ENCODE measurements at regions not wholly inside any gene's neighbourhood (a gene's known extent, or its start where the extent isn't known, plus 50 kb on each side); places are given as distances from the start of the nearest gene placed in this dataset.
"Not testable (repeated sequence)": the region's sequence is repeated elsewhere in the genome, so short reads cannot be mapped to it uniquely, and the experiment has no call there.

DNA sequence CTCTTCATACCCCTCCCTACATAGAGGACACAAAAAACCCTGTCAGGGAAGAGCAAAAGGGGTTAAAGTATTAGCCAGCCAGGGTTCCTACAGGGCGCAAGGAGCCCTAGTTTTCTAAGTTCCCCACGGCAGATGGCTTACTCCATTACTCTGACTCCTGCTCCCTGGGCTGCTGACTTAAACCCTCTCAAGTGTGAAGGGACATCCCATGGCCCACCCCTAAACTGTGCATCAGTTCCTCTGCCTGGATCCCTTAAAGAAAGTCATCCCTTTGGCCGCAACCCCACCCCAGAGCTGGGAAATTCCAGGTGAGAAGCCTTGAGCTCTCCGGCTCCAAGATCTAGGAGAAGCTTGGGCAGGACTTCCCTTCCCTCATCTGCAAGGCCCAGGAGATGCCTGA lies 236.0 kb downstream of the TOMM20 start:
- in situ Hi-C loops (cut with MboI; ENCODE audit: low sequenced_read_pairs) = no loop called here

DNA sequence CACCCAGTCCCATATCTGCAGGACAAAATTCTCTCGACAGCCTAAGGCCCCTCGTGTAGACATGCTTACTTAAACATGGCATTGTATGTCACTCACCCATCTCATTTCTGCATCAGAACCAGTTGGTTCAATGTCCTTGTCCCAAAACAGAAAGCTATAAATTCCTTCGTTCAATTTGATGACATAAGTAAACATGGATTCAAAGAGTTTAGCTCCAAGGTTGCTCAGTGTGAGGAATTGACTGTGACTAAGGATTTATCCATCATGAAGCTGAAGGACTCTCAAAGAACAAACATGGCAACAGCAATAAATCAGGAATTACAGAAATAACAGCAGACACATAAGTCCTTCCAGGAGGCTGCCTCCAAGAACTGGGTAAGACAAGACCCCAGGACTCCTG lies 237.2 kb downstream of the TOMM20 start:
- in situ Hi-C loops (cut with MboI; ENCODE audit: low sequenced_read_pairs) = no loop called here

DNA sequence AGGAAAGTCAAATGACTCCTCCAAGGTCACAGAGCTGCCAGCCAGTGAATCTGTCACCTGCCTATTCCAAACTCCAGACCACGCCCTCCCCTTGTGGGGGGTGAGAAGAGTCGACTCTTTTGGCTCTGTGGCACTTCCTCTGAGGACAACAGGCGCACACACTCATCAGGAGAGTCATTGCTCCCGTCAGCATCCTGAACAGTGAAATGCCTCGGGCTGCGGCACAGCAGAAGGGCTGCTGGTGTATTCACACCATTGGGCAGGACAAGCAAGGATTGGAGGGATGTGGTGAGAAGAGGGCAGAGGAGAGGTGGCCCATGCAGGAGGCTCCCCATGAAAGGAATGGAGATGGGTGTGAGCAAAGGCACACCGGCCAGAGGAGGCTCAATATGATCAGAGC lies 239.0 kb downstream of the TOMM20 start:
- in situ Hi-C loops (cut with MboI; ENCODE audit: low sequenced_read_pairs) = no loop called here

DNA sequence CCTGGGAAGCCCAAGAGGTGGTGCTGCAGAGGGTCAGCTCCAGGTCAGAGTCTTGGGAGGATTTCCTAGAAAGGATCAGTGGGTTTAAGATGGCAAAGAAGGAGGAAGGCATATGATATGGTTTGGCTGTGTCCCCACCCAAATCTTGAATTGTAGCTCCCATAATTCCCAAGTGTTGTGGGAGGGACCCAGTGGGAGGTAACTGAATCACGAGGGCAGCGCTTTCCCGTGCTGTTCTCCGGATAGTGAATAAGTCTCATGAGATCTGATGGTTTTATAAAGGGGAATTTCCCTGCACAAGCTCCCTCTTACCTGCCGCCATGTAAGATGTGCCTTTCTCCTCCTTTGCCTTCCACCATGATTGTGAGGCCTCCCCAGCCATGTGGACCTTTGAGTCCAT lies 240.4 kb downstream of the TOMM20 start:
- in situ Hi-C loops (cut with MboI; ENCODE audit: low sequenced_read_pairs) = not testable (repeated sequence)

DNA sequence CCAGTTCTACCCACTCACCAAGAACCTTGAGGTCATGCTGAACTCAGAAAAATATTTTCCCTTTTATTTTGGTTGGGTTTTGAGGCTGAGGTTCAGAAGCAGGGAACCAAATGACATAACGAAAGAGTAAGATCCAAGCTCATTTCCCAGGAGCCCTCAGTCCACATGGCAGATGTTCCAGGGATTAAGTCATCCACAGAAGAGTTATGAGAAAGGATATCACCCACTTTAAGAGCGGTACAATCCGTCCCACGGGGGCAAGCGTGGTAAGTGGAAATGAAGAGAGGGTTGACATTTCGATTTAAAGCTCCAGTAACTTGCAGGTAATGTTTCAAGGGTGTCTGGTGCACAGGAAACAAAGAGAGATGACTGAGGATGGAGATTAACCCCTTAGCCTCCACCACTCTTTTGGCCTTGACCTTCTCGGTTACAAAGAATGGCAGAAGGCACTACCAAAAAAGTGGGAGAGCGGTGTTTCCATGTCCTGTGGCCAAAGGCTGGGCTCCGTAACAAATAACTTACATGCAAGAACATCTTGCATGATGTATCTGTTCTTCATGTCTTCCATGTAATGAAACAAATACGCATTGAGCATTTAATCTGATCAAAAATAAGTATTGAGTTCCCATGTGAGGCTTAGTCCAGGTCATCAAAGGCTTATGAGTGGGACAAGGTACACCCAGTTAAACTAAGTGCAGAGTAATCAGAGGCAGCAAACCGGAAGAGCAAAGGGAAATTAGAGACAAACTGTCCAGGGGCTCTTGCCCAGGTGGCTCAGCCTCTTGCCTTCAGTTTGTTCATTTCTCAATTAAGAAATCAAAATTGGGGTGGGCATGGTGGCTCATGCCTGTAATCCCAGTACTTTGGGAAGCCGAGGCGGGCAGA lies 241.4 kb downstream of the TOMM20 start:
- in situ Hi-C loops (cut with MboI; ENCODE audit: low sequenced_read_pairs) = no loop called here

DNA sequence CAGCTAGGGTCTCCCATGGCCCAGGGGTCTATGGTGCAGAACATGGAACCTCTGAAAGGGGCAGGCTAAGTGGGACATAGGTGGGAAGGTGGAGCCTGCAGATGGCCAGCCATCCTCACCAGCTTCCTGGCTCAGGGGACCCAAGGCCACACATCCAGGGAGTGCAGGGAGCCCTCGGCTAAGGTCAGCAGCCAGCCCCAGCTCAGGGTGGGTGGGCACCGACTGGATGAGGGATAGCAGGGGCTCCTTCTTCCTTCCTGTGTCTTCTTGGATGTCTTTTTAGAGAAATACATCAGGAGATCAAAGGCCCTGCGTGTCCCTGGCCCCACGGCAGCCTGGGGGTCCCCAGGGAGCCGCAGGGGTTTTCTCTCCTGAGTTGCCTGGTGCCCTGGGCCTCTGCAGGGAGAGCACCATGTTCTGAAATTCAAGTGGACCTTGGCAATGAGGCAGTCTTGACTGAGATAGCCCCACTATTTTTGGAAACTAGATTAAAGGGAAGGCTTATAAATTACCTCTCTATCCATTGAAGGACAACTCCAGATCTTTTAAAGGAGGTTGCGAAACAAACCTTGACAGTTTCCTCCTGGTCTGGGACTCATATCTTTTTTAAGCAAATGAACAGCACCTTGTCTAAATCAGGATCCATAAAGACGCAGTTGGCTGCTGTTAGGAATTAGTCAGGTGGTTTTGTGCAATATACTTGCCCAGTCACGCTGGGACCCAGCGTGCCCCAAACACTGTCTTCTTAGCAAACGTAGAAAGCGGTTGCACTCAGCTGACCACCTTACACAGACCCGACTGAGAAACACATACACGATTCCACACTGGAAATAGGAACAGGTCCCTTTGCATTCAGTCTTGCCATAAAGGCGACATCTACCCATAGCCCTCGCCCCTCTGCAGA lies 242.3 kb downstream of the TOMM20 start:
- in situ Hi-C loops (cut with MboI; ENCODE audit: low sequenced_read_pairs) = no loop called here

DNA sequence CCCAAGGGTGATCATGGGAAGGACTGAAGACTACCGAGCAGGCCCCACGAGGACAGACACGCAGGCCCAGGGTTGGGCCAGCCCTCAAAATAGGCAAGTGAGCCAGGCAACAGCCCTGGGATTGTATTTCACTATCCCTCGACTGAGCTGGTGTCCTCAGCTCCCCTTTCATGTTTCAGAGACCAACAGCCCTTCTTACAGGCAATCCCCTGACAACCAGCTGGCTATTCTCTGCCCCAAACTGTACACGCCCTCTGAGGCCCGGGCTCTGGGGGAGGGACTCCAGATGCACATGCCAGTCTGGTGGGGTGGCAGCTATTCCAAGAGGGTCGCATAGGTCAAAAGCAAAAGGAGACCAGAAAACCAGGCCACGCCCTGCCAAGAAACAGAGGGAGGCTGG lies 243.0 kb downstream of the TOMM20 start:
- in situ Hi-C loops (cut with MboI; ENCODE audit: low sequenced_read_pairs) = no loop called here

DNA sequence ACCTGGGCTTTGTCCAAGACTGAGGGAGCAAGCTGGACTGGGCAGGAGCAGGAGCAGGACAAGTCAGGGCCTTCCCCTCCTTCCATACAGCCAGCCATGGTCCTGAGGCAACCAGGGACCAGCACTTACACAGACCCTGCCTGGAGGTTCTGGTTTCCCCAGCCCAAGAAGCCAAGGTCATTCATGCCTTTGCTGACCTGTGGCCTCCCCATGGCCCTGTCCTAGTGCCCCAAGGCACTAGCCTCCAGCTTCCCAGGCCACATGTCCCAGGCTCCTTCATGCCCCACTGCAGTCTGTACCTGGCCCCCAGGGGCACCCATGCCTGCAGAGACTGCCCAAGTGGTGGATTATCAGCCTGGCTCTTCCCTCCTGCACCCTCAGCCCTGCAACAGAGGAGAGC lies 243.9 kb downstream of the TOMM20 start:
- in situ Hi-C loops (cut with MboI; ENCODE audit: low sequenced_read_pairs) = no loop called here

DNA sequence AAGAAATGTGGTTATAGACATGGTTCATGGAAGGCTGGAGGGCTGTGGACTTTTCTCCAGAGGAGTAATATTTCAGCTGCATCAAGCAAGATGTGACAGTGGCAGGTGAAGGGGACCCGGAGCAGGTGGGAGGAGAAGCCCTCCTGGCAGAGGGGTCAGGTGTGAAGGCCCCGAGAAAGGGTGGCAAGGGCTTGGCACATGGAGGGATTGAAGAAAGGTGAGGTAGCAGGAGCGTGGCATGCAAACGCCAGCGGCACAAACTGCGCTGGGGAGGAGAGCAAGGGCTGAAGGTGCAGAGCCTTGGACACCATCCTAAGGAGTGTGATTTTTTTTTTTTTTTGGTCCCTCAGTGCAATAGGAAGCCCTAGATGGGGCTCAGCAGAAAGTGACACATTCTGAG lies 244.6 kb downstream of the TOMM20 start:
- in situ Hi-C loops (cut with MboI; ENCODE audit: low sequenced_read_pairs) = no loop called here

DNA sequence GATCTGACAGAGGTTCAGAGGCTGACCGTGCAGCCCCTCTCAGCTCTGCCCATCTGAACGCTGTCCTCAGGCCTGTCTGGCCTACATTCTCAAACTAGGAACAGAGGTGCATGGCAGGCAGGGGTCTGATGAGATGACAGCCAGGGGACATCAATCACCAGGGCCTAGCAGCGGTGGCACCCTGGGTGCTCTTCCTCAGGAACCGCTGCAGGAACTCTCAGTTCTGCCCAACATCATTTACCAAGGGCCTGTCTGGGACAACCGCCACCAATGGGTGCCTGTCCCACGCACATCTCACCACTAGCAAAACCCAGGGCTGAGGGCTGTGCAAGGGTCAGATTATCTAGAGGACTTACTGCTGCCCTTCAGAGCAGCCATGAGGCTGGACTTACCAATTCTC lies 245.7 kb downstream of the TOMM20 start:
- in situ Hi-C loops (cut with MboI; ENCODE audit: low sequenced_read_pairs) = no loop called here

DNA sequence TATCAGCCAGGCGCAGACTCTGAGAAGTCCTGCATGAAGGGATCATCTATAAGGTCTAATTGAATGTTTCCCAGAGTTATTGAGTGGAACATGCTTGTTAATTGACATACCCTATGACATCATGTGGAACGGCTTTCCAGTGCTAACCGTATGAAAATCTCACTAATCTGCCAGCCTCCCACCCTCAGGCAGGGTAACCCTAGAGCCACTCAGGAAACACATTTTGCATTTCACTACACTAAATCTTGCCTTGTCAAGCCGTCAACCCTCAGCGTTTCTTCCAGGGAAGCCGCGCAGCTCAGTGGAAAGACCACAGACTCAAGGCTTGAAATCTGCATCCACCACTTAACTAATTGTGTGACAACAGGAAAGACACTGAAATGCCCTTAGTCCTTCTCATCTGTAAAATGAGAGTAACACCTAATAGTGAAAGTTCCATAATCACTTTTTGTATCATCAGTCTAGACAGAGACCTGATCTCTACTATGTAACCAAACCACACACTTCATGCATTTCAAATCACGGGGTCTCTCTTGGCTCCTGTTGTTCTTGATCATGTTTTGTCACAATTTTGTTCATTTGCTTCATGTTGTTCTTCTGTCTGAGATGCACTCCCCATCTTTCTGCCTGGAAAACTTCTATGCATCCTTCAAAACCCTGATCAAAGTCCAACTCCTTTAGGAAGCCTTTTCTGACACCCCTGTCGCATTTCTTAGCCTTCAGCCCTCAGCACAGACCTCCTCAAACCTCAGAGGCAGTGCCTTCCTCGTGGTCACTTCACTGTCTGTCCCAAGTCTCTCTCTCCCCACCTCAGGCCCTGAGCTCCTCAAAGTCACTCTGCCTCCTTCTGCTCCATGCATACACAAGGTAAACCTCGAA lies 246.5 kb downstream of the TOMM20 start:
- in situ Hi-C loops (cut with MboI; ENCODE audit: low sequenced_read_pairs) = no loop called here

DNA sequence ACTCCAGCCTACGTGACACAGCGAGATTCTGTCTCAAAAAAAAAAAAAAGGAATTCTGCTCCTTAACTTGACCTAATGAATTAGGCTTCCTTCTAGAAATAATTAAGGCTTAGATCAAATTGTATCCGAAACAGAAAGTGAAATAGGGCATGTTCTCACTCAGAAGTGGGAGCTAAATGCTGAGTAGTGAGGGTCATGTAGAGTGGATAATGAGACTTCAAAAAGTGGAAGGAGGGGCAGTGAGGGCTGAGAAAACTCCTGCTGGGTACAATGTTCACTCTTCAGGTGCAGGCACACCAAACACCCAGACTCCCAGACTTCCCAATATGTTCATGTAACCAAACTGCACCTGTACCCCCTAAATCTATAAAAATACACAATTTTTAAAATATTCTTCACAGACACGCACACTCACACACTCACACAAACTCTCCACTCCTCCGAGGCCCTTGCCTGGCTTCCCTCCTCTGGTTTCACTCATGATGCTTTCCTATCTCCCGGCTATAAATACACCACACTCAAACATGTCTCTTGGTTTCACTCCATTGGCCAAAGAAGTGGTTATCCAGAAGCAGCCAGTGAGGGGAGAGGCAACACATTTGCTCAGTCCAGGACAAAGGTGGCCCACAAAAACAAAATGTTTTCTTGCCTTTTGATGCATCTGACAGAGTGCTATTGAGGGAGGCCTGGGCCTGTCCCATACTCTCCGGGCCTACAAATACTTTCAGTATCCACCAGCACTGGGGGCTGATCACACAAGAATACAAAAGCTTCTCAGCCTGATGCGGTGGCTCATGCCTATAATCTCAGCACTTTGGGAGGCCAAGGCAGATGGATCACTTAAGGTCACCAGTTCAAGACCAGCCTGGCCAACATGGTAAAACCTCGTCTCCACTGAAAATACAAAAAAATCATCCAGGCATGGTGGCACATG lies 249.2 kb downstream of the TOMM20 start:
- in situ Hi-C loops (cut with MboI; ENCODE audit: low sequenced_read_pairs) = no loop called here

DNA sequence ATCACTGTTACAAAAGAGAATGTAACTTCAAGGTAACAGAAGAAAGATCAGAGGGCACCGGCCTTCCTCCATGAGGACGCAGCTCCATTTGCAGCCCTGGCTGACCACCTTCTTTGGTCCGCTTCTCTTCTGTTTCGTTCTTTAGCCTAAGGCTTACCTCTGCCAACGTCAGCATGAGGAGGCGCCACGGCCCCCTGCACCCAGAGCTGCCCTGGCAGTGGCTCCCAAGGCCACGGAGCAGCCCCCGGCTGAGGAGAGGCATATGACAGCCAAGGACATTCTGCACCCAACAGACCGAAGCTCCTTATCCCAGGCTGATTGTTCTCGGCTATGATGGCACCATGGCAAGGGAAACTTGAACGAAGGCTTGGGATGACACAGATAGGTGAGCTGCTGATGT lies 250.3 kb downstream of the TOMM20 start:
- in situ Hi-C loops (cut with MboI; ENCODE audit: low sequenced_read_pairs) = no loop called here

DNA sequence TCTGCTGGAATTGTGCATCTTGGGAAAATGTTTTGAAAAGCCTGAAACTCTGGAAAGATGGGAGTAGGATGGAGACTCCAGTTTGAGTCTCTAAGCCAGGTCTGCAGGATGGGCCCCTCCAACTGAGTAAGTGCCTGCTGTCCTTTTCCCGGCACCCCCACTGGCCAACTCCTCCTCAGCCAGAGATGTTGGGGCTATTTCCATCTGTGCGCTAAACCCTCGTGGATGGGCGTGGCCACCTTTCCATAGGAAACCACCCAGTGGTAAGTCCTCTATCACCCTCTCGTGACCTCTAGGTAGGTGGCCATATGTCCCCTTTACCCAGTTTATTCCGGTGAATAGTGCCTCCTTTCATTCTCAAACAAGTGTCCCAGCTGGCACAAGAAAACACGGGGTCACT lies 250.9 kb downstream of the TOMM20 start:
- in situ Hi-C loops (cut with MboI; ENCODE audit: low sequenced_read_pairs) = no loop called here

DNA sequence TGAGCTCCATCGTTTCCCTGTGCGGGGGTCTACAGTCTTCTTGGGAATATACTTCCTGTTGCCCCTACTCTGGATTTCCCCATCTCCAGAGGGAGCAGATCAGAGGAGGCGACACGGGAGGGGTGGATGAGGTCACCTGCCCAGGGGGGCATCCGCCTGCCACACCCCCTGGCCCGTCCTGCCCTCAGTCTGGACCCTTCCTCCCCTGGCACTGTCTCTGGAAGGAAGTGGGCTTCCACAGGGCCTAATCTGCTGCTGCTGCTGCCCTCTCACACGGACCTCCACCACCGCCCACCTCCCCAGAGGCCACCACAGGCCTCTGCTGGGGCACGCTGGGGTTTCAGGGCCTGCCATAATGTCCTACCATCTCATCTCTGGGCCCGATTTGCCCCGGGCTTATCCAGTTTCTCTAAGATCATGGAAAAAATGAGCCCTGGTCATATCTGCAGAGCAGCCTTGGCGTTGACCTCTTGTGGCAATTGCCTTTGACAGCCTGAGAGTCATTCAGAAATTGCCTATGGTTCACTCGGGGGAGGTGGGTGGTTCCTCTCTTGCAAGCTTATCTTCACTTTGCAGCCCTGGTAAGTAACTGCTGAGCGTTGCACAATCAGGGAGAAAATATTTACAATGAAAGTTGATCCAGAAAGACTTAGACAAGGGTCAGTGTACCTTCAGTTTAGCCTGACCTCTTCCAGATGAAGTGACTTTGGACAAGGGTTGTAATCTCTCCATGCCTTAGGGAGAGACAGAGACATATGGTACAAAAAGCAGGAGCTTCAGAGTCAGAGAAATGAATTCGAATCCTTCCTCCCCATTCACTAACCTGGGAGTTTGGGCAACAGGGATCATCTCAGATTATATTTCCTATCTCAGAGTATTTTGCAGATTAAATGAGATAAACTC lies 252.4 kb downstream of the TOMM20 start:
- in situ Hi-C loops (cut with MboI; ENCODE audit: low sequenced_read_pairs) = no loop called here

DNA sequence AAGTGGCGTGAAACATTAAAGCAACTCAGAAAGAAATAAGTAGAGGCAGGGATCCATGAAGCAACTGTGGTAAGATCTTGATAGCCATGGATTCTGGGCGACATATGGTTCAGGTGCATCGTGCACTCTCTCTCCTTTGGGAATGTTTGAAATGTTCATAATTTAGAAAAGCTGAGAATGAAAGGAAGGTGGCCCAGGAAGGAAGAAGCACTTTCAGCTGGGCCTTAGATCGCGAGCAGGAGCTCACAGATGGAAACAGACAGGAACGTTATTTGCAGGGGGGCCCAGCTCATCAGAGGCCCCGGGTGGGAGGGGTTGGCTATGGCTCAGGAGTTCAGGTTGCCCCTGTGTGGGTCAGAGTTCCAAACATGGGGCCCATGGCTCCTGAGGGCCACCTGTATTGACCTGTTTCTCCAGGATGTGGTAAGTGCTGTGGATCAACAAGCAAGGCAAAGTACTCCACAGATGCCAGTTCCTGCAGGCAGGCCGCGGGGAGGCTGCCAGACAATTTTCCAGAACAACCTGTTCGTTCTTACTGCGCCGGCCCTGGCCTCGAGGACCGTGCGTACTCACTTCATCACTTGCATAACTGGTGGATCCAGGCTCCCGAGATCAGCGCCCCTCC lies 253.2 kb downstream of the TOMM20 start:
- in situ Hi-C loops (cut with MboI; ENCODE audit: low sequenced_read_pairs) = no loop called here

DNA sequence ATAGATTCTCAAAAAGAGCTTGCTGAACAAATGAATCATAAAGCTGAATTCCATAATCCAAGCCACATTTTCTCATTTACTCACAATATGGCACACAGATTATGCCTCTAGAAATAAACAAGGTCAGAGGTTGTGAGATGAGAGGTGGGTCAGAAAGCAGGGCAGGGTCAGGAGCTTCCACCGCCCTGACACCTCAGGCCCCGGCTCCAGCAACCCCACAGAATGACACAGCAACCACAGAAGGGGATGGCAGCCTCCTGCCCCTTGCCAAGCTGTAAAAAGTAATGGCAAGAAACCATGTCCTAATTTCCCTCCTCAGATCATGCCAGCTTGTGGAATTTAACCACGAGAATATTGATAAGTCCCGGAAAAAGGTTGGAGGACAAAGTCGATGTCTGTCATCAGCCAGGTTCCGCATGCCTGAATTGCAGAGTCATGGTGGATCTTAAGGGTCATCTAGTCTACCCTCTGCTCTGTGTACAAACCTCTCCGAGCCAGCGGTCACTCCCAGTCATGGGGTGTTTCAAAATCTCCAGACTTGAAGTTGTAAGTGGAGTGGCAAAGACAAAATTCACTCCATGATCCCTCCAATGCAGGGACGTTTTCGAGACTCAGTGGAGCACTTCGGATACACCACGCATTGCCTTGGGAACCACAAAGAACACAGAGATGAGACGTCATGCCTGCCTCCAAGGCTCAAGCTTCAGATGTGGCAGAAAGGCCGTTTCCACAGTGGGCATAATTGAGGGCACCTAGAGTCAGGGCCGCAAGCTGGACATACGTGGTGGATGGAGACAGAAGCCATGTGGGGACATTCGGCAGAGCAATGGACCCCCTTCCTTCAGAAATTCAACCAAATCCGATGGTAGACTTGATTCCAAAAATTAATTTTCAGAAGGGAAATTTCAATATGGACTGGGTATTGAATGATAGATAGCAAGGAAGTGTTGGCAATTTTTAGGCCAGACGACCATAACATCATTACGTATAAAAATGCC lies 254.0 kb downstream of the TOMM20 start:
- in situ Hi-C loops (cut with MboI; ENCODE audit: low sequenced_read_pairs) = no loop called here

Data from HL-60/S4 treated with phorbol 12-myristate 13-acetate at 8.2 ng/mL for 4 days and 3 days (cell line).